Retinal pigment epithelial cell (primary cell): ENCODE measurements at regions not wholly inside any gene's neighbourhood (a gene's known extent, or its start where the extent isn't known, plus 50 kb on each side); places are given as distances from the start of the nearest gene placed in this dataset.

Experiments used
- DNase-seq: peaks from one replicate; pipeline ENCODE4 v3.0.0-alpha.2; 2010; ENCODE audit warnings: low read depth
- H3K4me3 ChIP-seq: 2 replicates; pipeline ENCODE4 v1.5.1; 2011; ENCODE audit warnings: mild to moderate bottlenecking, low read length, control low read depth, moderate library complexity
- TF ChIP-seq, protein P1 (sequence below): conservative IDR thresholded peaks from 2 replicates; pipeline ENCODE4 v1.5.1; 2011; ENCODE audit warnings: low read depth, low read length, control low read depth, inconsistent platforms

DNA sequence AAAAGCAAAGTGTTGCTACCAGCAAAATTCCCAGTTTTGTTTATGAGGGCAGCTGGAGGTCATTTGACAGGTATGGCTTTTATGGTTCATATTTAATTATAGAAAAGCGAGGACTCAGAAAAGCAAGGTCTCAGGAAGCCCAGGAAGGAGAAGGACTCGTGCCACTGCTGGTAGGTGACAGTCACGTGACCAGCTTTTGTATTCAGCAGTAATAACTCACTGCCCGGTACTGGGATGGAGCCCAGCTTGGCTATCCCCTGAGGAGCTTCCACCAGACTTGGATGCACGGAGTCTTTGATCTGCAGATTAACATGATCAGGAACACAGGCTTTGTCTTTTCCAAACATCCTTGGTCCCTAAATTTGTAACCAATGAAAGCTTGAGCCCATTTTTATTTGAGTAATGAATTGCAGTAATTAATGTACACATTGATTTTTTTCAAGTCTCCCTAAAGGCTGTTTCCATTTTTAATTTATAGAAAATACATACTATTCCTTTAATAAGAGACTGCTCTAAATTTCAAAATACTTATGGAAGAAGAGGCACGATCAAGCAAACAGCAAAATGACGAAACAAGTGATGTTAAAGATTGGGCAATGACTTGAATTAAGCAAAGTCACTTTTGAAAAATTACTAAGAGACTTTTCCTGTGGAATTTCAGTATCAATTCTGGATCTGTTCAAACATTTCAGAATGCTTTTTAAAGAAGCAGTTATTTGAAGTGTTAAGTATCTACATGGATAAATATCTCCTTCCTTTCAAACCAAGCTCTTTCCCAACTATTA is 251.7 kb upstream of the HNRNPA3 start:
- DNase-seq, result no peak
- TF ChIP-seq, protein P1, sequence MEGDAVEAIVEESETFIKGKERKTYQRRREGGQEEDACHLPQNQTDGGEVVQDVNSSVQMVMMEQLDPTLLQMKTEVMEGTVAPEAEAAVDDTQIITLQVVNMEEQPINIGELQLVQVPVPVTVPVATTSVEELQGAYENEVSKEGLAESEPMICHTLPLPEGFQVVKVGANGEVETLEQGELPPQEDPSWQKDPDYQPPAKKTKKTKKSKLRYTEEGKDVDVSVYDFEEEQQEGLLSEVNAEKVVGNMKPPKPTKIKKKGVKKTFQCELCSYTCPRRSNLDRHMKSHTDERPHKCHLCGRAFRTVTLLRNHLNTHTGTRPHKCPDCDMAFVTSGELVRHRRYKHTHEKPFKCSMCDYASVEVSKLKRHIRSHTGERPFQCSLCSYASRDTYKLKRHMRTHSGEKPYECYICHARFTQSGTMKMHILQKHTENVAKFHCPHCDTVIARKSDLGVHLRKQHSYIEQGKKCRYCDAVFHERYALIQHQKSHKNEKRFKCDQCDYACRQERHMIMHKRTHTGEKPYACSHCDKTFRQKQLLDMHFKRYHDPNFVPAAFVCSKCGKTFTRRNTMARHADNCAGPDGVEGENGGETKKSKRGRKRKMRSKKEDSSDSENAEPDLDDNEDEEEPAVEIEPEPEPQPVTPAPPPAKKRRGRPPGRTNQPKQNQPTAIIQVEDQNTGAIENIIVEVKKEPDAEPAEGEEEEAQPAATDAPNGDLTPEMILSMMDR, result no peak
- no peak overlapping the region for H3K4me3 ChIP-seq

DNA sequence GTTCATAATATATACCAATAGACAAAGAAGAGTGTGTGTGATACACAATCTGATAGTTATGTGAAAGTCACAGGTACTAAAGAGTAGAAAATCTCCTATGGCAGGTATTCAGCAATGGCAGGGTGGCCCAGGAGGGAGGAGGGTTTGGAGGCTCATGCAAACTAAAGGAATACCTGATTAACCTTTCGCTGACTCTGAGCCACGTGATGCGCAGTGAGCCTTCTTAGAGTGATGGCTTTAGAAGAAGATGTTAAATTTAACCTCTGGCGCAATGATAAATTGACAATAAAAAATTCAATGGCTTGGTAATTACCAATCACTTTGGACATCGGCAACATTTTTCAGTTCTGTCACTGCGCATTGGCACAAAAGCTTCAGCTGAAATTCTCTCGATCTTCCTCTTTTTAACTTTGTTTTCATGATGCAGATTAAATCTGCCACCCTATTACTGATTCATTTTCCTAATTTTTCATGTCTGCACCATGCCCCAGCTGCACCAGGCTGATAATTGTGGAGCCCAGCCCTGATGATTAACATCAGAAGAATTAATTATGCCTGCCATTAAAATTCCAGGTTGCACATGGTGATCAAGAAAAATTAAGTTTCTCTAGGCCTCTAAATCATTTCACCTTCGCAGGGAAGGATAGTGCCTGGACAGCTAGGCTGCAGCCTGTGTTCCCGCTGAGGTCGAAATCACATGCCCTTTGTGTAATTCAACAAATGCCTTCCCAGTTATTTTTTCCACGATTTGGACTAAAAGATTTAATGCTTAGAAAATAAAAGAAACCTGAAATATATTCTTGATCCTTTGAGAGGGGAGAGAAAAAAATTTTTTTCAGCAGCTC is 250.6 kb upstream of the HNRNPA3 start:
- H3K4me3 ChIP-seq, result no peak overlapping the region
- no peak for DNase-seq
- TF ChIP-seq, protein P1, result no peak

DNA sequence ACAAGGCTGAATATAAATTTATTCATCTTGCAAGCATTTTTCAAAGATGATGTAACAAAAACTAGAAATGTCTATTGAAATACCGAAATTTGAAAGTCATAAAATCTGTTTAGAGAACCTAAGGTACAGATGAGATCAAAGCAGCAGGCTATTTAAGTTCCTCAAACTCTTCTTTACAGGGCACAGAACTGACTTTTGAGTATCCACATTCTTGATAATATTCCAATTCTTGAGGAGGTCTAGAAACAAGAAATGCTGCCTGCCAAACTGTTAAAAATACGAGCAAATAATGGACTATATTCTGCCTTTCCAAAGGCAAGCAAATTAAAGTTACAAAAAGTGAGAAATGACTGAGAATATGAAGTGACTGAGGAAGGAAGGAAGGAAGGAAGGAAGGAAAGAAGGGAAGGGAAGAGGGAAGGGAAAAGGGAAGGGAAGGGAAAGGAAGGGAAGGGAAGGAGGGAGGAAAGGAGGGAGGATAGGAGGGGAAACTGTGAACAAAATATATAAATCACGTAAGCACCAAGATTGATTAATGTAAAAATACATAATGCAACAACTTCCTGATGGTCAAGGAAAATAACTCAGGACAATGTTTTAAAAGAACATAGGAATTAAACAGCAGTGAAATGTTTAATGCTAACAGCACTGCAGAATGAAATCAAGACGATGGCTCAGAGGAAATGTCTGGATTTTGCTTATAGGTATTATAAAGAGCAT is 248.9 kb upstream of the HNRNPA3 start:
- TF ChIP-seq, protein P1, result no peak
- no peak overlapping the region for H3K4me3 ChIP-seq
- no peak for DNase-seq

DNA sequence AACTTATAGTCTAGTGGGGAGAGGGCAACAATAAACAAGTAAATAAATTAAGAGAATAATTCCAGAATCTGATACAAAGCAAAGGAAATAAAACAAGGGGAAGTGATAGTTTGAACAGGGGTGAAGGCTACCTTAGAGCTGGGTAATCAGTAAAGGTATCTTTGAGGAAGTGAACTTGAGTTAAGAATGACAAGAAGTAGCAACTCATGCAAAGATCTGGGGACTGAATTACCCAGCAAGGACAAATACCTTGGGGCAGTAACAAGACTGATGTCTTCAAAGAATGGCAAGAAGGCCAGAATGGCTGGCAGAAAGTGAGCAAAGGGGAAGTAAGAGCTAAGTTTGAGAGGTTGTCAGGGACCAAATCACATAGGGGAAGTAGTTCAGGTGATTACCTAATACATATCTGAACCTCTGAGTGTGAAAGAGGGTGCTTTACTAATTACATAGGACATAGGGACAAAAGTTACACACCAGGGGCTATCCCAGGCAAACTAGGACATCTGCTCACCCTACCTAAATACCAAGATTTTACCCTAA is 244.6 kb upstream of the HNRNPA3 start:
- H3K4me3 ChIP-seq, result no peak overlapping the region
- TF ChIP-seq, protein P1, result no peak
- no peak for DNase-seq

DNA sequence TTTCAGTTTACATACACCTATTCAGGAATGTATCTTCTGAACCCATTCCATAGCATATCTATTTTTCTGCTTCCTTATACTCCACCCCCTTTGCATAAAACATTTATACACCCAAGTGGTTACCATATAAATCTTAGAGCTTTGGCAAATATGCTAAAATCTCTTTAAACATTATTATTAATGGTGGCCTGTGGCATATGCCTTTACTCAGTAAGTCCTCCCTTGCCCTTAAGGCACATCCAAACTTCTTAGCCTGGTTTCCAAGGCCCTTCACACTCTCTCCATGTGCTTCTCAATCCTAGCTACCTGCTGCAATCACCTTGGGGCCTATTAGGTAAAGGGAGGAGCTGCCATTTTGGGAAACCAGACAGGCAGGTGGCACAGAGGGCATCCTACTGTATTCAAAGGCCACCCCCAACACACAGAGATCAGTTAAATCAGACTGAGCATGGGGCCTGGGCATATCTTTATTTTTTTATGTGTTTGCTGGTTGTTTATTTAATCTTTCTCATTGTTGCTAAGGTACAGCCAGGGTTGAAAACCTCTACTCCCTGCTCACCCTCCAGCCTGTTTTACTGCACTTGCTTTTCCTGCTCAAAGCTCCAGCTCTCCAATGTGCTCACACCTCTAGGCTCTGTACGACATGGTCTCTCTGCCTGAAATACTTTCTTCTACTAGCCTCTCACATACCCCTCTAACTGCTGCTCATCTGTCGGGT is 242.8 kb upstream of the HNRNPA3 start:
- no peak overlapping the region for H3K4me3 ChIP-seq
- TF ChIP-seq, protein P1, result no peak
- DNase-seq, result no peak
